HUES48 (cell line): ENCODE measurements at regions not wholly inside any gene's neighbourhood (a gene's known extent, or its start where the extent isn't known, plus 50 kb on each side); places are given as distances from the start of the nearest gene placed in this dataset.
A peak's percentile ranks its signal among the peaks of the same experiment; 100 is the strongest.

ENCODE experiments used
- H3K27ac ChIP-seq: one replicate; pipeline ENCODE4 v1.7.0; 2013; ENCODE audit warnings: low read depth, low read length, inconsistent platforms
- H3K27me3 ChIP-seq: 2 replicates; pipeline ENCODE4 v1.6.1; 2013; ENCODE audit warnings: mild to moderate bottlenecking, low read length; ENCODE audit not compliant: control insufficient read depth, insufficient read depth
- H3K36me3 ChIP-seq: 2 replicates; pipeline ENCODE4 v1.6.1; 2013; ENCODE audit warnings: low read length; ENCODE audit not compliant: control insufficient read depth, insufficient read depth
- H3K4me1 ChIP-seq: 2 replicates; pipeline ENCODE4 v1.6.1; 2013; ENCODE audit warnings: mild to moderate bottlenecking, low read length; ENCODE audit not compliant: control insufficient read depth, insufficient read depth
- H3K4me3 ChIP-seq: 2 replicates; pipeline ENCODE4 v1.5.1; 2013; ENCODE audit warnings: mild to moderate bottlenecking, low read depth, low read length
- H3K9ac ChIP-seq: 2 replicates; pipeline ENCODE4 v1.6.1; 2013; ENCODE audit warnings: mild to moderate bottlenecking, low read depth, low read length, moderate library complexity
- H3K9me3 ChIP-seq: 2 replicates; pipeline ENCODE4 v1.6.1; 2013; ENCODE audit warnings: low read length; ENCODE audit not compliant: control insufficient read depth, insufficient read depth

DNA sequence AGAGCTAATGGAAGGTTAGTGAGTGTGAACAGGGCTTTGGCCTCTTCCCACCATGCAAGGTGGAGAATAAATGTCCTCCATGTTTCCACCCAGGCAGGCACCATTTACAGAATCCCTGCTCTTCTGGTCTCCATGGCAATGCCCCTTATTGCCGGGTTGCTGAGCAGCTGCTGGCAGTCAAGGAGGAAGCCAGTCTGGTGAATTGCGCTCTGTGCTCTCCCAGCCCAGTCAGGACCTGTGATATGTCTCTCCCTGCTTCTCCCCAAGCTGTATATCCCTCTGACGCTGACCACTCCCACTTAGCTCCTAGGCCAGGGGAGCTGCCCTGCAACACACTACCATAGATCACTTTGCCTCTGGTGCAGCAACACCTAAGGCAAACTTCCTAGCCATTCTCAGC lies 402.1 kb upstream of the ERCC4 start:
- Histone ChIP-seq H3K27ac (no peak overlapping the region), H3K9ac (no peak overlapping the region), H3K36me3 (no peaks in the 10 kb centered on the region)

DNA sequence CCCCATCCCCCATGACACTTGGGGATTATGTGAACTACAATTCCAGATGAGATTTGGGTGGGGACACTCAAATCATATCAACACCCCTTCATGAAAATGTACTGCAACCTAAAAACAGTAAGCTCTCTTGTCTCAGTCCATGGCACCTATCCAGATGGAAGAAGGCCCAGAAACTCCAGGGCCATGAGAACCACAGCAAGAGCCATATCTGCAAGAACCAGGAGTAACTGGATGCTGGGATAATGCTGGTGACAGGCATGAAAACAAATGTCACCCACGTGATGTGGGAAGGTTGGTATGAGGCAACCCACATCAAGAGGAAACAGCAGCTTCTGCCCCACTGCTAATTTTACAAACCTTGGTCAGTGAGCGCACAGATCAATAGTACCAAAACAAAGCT lies 400.1 kb upstream of the ERCC4 start:
- no peak overlapping the region for H3K9ac ChIP-seq
- no peaks in the 10 kb centered on the region for H3K36me3 ChIP-seq
- H3K4me1 ChIP-seq = peaks cover 23% of the 10 kb centered on the region
- H3K27ac ChIP-seq = no peak overlapping the region
- no peak overlapping the region for H3K4me3 ChIP-seq
- no peaks in the 10 kb centered on the region for H3K27me3 ChIP-seq
- H3K9me3 ChIP-seq = peaks cover 6% of the 10 kb centered on the region

More for the DNA sequence above, 402.1 kb upstream of the ERCC4 start:
- H3K4me1 ChIP-seq = peaks cover 23% of the 10 kb centered on the region
- H3K4me3 ChIP-seq = no peak overlapping the region
- H3K27me3 ChIP-seq = no peaks in the 10 kb centered on the region
- H3K9me3 ChIP-seq = peaks cover 6% of the 10 kb centered on the region

DNA sequence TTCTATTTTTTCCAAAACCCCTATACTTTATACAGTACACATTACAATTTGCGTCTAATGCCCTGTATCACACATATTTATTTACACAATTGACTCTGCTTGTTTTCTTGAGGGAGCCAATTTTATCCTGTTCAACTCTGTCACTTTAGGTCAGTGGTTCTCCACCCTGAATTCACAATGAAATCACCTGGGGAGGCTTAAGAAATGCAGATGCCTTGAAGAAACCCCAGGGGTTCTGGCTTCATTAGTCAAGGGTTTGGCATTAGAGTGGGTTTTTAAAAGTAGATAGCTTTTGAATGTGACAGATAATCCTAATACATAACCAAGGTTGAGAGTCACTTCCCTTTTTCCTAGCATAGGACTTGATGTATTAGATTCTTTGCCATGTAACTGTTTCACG lies 398.6 kb upstream of the ERCC4 start:
- H3K4me3 ChIP-seq = no peak overlapping the region
- no peak overlapping the region for H3K9ac ChIP-seq
- no peaks in the 10 kb centered on the region for H3K36me3 ChIP-seq
- peaks cover 23% of the 10 kb centered on the region for H3K4me1 ChIP-seq
- no peaks in the 10 kb centered on the region for H3K27me3 ChIP-seq
- peaks cover 3% of the 10 kb centered on the region; the same call in 1 of the 2 replicates for H3K9me3 ChIP-seq
- H3K27ac ChIP-seq = peak overlapping the region; percentile 83

DNA sequence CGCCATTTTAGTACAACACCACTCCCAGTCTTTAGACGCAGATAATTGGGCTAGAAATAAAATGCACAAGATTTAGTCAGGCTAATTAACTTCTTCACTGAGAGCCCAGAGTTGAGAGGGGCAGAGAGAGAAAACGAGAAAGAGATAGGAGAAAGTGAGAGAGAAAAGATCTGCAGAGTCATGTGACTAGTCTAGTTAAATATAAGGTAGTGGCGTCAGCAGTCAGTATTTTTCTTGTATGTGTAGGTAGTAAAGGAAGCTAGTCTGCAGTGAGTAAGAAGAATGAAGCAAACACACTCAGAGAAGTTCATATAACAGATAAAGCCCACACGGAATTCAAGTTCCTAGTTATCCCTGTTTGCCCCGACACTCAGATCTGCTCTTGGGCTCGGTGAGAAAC lies 392.6 kb upstream of the ERCC4 start:
- Histone ChIP-seq H3K4me3 (no peak overlapping the region), H3K9ac (no peak overlapping the region), H3K4me1 (peaks cover 4% of the 10 kb centered on the region; the same call in 1 of the 2 replicates)

DNA sequence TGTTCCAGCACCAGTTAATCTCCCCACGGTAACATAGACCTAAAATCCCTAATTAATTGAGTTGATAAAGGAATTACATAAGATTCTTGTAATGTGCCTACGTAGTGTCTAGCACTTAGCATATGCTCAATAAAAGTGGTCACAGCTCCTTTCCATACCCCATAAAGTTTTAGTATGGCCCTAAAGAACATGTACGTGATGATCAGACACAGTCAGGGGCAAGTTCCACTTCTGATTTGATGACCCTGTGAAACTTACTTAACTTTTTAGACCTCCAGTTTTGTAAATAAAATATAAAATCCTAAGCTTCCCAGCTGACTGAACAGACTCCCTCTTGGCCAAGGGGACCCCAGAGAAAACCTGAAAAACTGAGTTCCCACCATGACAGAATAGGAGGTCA lies 391.3 kb upstream of the ERCC4 start:
- no peaks in the 10 kb centered on the region for H3K27me3 ChIP-seq
- no peak overlapping the region for H3K27ac ChIP-seq
- H3K9me3 ChIP-seq = no peaks in the 10 kb centered on the region
- H3K4me3 ChIP-seq = no peak overlapping the region
- no peaks in the 10 kb centered on the region for H3K36me3 ChIP-seq
- no peaks in the 10 kb centered on the region; the same call in 1 of the 2 replicates for H3K4me1 ChIP-seq
- no peak overlapping the region for H3K9ac ChIP-seq

More for the DNA sequence above, 392.6 kb upstream of the ERCC4 start:
- H3K27ac ChIP-seq = no peak overlapping the region
- no peaks in the 10 kb centered on the region for H3K36me3 ChIP-seq
- no peaks in the 10 kb centered on the region for H3K9me3 ChIP-seq
- no peaks in the 10 kb centered on the region for H3K27me3 ChIP-seq

DNA sequence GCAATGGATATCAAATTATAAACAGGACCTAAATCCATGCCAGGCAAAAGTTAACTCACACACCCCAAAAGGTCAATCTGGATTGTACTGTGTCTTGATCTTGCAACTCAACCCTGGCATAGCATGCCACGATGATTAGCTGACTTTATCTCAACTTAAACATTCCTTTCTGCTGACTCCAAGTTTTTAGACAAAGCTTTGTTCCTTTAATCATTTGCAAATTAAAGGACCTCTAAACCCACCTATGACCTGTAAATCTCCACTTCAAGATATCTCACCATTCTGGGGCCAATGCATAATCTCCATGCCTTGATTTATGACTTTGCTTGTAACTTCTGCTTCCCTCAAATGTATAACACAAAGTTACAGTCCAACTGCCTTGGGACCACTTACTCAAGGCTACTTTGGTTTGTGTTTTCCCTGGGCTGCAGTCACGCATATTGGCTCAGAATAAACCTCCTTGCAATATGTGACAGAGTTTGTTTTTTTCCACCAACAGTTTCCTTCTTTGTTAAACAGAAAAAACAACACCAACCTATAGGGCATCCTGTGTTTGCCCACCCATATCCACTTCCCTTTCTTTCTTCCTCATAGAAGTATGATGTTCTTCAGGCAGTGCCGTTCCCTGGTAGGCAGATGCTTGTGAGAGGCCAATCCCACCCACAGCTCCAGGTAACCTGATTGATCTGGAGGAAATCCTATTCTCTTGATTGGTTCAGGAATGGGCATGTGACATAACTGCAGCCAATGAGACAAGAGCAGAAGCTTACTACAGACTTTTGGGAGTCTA lies 390.6 kb upstream of the ERCC4 start:
- Histone ChIP-seq H3K4me3 (no peak overlapping the region), H3K27me3 (no peaks in the 10 kb centered on the region), H3K27ac (no peak overlapping the region), H3K9ac (no peak overlapping the region), H3K4me1 (no peaks in the 10 kb centered on the region; the same call in 1 of the 2 replicates), H3K9me3 (no peaks in the 10 kb centered on the region), H3K36me3 (no peaks in the 10 kb centered on the region)

DNA sequence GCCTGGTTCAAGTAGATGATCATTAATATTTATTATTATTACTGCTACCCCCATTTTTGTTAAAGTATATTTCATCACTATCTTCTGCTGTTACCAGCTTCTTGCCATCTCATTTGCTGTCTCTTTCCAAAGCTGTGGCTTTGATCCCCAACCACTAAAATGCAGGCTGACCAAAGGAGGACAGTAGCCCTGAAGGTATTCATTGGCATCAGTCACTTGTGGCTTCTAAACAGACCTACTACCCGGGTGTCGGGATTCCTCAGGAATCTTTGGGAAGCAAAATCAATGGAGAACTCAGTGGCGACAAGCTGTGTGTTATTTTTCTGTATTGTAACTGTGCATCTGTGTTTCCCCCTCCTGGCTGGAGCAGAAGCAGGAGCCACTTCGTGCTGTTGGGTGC lies 379.2 kb upstream of the ERCC4 start:
- Histone ChIP-seq H3K27me3 (no peaks in the 10 kb centered on the region), H3K9me3 (no peaks in the 10 kb centered on the region), H3K27ac (no peak overlapping the region), H3K36me3 (no peaks in the 10 kb centered on the region), H3K4me3 (no peak overlapping the region), H3K4me1 (no peaks in the 10 kb centered on the region), H3K9ac (no peak overlapping the region)

DNA sequence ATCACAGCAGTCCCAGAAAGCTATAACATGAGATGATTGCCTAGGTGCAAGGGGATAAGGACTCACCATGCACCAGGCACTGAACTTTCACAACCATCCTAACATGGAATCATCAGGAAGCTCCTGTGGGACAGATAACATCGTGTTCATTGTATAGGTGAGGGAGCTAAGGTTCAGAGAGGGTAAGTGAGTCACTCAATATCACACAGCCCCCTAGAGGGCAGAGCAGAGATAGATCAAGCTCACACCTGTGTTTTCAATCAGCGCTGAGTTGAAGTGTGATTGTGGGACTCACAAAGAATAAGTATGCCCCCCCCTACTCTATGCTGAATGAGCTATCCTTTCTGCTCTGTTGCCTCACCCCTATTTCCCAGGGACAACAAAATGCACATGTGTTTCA lies 377.7 kb upstream of the ERCC4 start:
- Histone ChIP-seq H3K9me3 (no peaks in the 10 kb centered on the region), H3K9ac (no peak overlapping the region), H3K27me3 (no peaks in the 10 kb centered on the region), H3K4me1 (no peaks in the 10 kb centered on the region), H3K4me3 (no peak overlapping the region), H3K27ac (no peak overlapping the region), H3K36me3 (no peaks in the 10 kb centered on the region)

DNA sequence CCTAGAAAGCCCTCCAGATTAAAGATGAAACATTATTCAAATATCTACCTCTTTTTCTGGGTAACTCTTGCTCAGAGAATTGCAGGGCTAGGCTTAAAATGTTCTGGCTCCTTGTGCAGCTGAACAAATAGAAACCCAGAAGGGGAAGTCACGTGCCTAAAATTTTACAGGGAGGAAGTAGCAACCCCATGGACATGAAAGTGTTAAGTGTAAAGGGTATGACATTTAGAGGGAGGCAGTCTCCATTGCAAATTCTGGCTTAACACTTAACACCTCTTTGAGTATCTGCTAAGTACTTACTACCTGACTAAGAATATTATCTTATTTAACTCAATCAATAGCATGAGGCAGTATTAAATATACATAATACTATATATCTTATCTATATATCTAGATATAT lies 376.1 kb upstream of the ERCC4 start:
- H3K9ac ChIP-seq = no peak overlapping the region
- H3K27me3 ChIP-seq = no peaks in the 10 kb centered on the region
- no peaks in the 10 kb centered on the region for H3K4me1 ChIP-seq
- no peak overlapping the region for H3K4me3 ChIP-seq
- no peaks in the 10 kb centered on the region for H3K9me3 ChIP-seq
- no peak overlapping the region for H3K27ac ChIP-seq
- no peaks in the 10 kb centered on the region for H3K36me3 ChIP-seq

DNA sequence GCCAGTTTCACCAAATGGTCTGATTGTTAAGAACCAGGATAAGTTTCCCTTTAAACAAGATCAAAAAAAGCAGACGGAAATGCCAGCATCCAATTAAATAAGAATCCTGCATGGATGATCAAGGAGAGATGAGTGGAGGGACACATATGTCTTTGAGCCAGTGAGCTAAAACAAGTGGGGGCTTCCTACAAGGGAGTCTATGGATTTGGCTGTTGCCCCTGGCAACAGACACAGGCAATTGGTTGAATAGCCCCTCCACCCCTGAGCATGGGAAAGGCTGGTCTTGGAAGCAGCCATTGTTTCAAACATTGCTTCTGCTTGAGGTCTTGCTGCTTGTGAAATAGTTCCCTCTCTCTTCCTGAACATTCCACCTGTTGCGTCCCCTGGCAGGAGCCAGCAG lies 374.7 kb upstream of the ERCC4 start:
- Histone ChIP-seq H3K36me3 (no peaks in the 10 kb centered on the region), H3K4me3 (no peak overlapping the region), H3K27ac (no peak overlapping the region), H3K4me1 (no peaks in the 10 kb centered on the region), H3K27me3 (no peaks in the 10 kb centered on the region), H3K9me3 (no peaks in the 10 kb centered on the region), H3K9ac (no peak overlapping the region)

DNA sequence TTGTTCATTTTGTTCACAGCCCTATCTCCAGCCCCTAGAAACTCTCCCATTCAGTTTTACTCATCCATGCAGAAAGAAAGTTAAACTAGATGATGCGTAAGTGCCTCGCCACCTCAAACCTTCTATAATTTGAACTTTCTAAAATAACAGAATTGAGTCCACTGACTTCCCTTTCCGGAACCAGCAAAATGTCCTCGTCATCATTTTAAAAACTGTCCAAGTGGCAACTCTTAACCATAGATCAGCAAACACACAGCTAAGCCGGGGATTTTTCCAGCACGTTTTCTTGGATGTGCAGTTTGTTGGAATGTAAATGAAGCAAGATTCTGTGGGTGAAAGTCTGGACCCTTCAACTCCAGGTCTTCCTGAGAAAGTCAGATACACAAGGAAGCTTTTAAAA lies 369.7 kb upstream of the ERCC4 start:
- H3K9me3 ChIP-seq = no peaks in the 10 kb centered on the region
- H3K4me1 ChIP-seq = peaks cover 20% of the 10 kb centered on the region
- no peak overlapping the region for H3K4me3 ChIP-seq
- no peak overlapping the region for H3K27ac ChIP-seq
- H3K9ac ChIP-seq = no peak overlapping the region
- H3K27me3 ChIP-seq = no peaks in the 10 kb centered on the region
- no peaks in the 10 kb centered on the region for H3K36me3 ChIP-seq
